Nucleus accumbens (tissue), 56 donors: ENCODE measurements at regions not wholly inside any gene's neighbourhood (a gene's known extent, or its start where the extent isn't known, plus 50 kb on each side); places are given as distances from the start of the nearest gene placed in this dataset.

ENCODE experiments used
- DNase-seq, 56 donors: peaks; one replicate each; lab custom pipeline; 2025; lab: John Stamatoyannopoulos, UW

DNA sequence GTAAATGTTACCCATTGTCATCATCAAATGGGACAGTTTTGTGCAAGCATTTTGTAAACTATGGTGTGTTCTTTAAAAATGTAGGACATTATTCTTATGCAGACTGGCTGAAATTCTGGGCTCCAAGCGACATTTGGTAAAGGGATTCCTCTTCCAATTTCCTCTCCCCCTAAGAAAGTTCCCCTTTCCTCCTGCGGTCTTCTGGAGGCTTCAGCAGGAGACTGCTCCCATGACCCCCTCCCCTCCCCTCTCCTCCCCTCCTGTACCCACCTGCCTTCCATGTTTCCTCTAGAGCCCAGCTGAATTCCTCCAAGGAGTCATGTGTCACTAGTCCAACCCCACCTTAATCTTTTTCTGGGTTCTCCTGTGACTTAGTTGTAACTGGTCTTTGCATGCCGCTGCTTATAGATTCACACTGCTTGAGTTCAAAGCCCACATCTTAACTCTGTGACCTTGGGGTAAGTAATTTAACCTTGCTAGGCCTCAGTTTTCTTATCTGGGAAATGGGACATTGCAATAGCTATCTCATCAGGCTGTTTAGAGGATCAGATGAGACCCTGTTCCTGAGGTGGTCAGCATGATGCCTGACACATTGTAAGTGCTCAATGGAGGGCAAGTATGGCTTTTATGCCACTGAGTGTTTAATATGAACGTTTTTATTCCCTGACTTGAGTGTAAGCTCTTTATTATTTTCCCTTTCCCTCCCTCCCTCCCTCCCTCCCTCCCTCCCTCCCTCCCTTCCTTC, 69.9 kb upstream of the WDR26 start:
- no peak for DNase-seq

DNA sequence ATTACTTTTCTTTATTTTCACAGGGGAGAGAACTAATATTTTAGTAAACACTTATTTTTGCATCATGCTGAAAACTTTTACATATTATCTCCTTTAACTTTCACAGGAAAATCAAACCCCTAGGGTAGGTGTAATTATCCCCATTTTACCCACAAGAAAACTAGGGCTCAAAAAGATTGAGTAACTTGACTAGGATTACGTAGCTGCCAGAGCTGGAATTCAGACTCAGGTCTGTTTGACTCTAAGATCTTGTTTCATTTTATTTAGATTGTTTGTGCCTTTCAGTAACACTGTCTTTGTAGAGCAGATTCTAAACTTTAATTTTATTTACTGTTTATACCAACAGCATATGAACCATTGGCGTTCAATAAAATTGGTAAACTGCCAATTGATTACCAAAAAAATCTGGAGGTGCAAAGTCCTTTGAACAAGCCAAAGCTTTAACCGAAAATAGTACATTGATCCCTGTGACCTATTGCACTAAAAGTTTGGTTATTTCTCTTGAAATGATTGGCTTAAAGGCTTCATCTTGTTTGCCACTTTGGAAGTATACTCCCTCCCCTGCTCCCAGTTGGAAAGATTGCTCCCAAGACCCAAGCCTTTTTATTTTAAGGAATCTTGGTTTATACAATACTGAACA, 71.0 kb upstream of the WDR26 start:
- no peak for DNase-seq

GRCh38 chr1:224506141-224506814, 71.7 kb upstream of the WDR26 start:
- no peak for DNase-seq

GRCh38 chr1:224507771-224508523, 73.3 kb upstream of the WDR26 start:
- DNase-seq, result no peak

DNA sequence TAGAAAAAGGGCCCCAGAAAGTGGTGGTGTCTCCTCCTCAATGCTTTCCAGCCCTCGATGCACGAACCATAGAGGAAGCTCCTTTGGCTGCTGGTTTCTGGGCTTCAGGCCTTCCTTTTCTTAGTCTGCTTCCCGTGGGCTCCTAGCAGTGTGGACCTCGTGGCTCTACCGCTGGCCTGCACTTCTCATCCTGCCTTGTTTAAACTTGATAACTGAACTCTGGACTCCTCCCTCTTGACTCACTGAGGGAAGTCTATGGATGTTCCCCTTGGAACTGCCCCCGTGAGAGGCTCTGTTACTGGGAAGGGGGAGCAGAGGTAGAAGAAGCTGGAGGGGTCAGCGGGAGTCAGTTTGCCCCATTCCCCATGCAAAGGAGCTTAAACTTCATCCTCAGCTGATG, 75.3 kb upstream of the WDR26 start:
- DNase-seq, result no peak

- no peak for DNase-seq
These were observed 76.5 kb upstream of the WDR26 start for GRCh38 chr1:224510880-224511645.

DNA sequence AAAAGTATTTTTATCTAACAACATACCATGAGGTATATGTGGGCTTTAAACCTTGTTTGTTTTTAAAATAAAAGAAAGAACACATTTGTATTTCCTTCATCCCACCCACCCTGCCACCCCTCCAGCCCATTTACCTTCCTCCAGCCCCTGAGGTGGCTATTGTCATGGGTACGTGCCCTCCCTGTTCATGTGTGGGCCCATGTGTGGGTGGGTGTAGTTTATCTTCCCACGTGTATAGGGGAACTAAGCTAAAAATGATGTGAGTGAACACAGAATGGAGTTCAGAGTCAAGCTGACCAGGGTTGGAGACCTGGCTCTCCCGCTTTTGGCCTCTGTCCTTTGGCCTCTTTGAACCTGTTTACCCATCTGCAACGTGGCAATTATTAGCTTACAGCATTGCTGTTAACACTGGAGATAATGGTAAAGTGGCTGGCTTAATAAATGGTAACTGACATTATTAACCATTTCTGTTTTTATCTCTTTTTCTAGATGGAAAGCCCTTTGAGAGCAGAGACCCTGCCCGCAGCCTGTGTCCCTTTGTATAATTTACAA, 78.1 kb upstream of the WDR26 start:
- no peak for DNase-seq

GRCh38 chr1:224513383-224513782, 78.8 kb upstream of the WDR26 start:
- DNase-seq, result no peak

DNA sequence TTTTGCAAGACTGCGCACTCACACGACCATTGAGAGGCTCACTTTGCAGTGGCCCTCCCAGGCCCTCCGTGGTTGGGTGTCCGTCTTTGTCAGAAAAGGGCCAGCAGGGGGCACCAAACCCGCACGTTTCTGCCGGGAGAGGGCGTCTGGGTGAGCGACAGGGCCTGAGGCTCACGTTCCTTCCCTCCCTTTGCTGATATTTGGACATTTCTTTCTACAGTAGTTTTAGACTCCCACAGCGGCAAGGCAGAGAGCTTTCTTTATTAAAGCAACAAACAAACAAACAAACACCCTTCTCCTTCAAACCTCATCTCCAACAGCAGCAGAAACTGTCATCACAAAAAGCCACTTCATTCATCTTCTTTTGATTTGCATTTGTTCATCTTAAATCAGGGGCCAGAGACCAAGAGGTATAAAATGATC, 79.2 kb upstream of the WDR26 start:
- peak in 52 of 56 donors; percentile 3 to 90 (median 58) for DNase-seq

DNA sequence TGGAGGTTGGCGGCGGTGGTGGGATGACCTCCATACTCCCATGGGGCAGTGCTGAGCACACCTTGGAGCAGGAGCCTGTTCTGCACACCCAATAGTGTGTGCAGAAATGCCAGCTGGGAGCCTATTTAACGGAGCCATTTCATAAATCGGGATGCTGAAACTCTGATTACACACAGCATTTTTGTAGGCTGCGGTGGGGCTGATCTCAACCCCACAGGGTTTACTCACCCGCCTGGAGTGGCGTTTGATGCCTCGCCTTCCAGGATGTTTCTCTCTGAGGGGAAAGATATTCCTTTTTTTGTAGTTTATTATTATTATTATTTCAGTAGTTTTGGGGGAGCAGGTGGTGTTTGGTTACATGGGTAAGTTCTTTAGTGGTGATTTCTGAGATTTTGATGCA, 82.6 kb upstream of the WDR26 start:
- no peak for DNase-seq

GRCh38 chr1:224518528-224518927, 83.9 kb upstream of the WDR26 start:
- DNase-seq, result no peak

DNA sequence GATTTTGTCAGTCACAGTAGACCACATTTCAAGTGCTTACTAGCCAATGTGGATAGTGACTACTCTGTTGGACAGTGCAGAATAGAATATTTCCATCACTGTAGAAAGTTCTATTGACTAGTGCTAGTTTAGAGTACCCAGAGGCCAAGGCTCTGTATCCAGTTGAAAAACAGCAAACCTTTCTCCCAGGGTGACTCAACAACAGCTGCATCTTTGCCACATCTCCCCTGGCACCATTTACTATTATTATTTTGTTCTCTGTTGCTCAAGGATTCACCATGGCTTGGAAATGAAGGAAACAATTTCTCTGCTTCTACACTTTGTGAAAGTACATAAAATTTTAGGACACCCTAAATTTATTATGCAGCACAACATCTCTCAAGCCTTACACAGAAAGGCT, 85.3 kb upstream of the WDR26 start:
- no peak for DNase-seq

- no peak for DNase-seq
These were observed 86.2 kb upstream of the WDR26 start for GRCh38 chr1:224520808-224521207.

DNA sequence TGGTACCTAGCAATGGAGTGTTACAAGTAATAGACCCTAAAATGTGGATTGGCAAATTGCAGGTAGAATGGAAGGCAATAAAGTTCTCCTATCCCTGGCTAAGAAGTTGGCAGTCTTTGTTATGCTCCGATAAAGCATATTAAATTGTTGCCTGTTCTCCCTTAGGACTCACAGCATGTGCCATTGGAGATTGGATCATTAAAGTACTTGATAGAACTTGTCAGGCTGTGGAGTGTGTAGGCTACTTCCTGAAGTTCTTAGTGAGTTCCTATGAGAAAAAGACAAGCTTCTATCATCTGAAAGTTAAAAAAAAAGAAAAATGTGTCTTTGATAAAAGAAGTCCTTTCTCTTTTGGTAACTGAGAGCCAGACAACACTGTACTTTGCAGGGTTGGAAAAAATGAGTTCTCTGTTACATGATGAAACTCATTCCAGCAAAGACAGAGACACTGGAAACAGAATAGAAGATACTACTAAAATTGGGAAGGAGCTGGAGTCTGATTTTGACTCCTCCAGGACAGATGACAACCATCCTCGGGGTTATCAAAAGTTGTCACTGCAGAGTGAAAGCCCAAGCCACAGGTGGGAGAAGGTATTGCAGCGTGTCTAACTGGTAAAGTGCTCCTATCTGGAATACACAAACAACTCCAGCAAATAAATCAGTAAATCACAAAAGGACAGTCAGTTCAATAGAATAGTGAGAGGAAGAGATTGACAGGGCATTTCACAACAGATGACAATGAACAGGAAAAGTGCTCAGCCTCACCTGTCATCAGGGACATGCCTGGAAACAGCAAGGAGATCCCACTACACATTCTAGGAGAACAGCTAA, 87.5 kb upstream of the WDR26 start:
- no peak for DNase-seq

DNA sequence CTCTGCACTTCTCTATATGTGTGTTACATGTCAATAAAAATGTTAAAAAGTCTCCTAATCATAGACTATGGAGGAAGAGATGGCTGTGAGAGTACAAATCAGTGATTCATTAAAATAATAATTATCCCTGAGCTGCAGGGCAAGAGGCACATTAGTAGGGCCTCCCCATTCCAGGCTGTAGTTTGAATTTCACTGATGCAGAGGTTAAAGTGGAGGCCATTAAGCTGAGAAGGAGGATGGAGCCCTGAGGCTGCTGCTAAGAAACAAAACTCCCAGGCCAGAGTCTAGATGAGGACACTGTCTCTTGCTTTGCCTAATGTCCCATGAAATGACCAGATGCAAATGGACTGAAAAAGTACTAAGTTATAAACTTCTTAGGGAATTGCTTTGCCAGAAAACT, 89.1 kb upstream of the WDR26 start:
- no peak for DNase-seq

DNA sequence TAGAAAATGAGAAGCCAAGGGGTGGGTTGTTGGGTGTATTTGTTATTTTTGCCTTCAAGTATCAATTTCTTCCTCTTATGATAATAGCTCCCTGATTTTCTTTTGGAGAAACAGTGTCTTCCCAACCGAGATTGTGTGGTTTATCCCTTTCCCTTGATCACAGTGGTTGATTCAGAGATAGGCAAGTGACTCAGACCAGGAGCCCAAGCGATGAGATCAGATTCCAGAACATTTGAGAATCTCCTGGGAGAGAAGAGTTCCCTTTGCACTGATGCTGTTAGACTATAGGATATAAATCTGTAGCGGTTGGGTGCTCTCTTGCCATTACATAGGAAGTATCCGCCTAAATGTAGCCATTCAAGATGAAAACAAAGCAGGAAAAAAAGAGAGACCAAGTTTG, 90.1 kb upstream of the WDR26 start:
- no peak for DNase-seq

- no peak for DNase-seq
These were observed 90.6 kb upstream of the CNIH3 start for GRCh38 chr1:224525411-224526040.

GRCh38 chr1:224526771-224527170, 89.3 kb upstream of the CNIH3 start:
- no peak for DNase-seq

DNA sequence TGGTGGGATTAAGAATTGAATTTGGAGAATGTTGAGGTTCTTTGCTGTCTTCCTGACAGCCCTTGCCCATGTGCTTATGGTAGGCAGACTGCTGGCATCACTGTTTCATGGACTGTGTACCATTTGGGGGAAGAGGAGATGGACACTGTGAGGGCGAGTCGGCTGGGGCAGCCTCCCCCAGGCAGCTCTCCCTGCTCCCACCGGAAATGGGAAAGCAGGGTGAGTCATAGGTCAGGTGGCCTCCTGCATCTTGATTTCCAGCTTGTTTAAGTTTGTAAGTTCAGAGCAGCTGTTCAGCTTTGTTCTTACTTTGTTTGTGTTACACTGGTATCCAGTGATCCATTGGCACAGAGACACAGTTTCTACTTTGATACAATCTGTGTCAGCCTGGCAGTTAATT, 87.2 kb upstream of the CNIH3 start:
- no peak for DNase-seq
